Activated naive CD4-positive, alpha-beta T cell treated with anti-CD3 and anti-CD28 coated beads, Interleukin-2, amount 10 ng/mL, durations not matched to agents 7 days and 5 days (primary cell): ENCODE measurements at regions not wholly inside any gene's neighbourhood (a gene's known extent, or its start where the extent isn't known, plus 50 kb on each side); places are given as distances from the start of the nearest gene placed in this dataset.

Experiments
- CTCF ChIA-PET: fragments of 350-600 bp; sonication (Branson Sonifier 250); formaldehyde crosslinking; loops from one replicate; lab custom pipeline; 2021; ENCODE audit warnings: antibody characterized with exemption; lab: Charles Lee
- DNase-seq: peaks from one replicate; pipeline ENCODE4 v3.0.0-alpha.2; 2020
- H3K27ac Mint-ChIP-seq: one replicate; pipeline ENCODE4 v1.8.0; 2021; ENCODE audit warnings: mild to moderate bottlenecking, moderate library complexity, mixed read lengths
- H3K27me3 Mint-ChIP-seq: one replicate; pipeline ENCODE4 v1.8.0; 2021; ENCODE audit warnings: mild to moderate bottlenecking, mixed read lengths
- H3K36me3 Mint-ChIP-seq: one replicate; pipeline ENCODE4 v1.8.0; 2021; ENCODE audit warnings: mixed read lengths
- H3K4me1 Mint-ChIP-seq: one replicate; pipeline ENCODE4 v1.8.0; 2021; ENCODE audit warnings: mixed read lengths
- H3K4me3 Mint-ChIP-seq: one replicate; pipeline ENCODE4 v1.8.0; 2021; ENCODE audit warnings: mild to moderate bottlenecking, moderate library complexity, mixed read lengths
- H3K9me3 Mint-ChIP-seq: one replicate; pipeline ENCODE4 v1.8.0; 2021; ENCODE audit warnings: mixed read lengths

- CTCF ChIA-PET = no interaction called here
- no peaks in the 10 kb centered on the region for H3K4me1 Mint-ChIP-seq
- DNase-seq = no peak
- no peak overlapping the region for H3K4me3 Mint-ChIP-seq
- H3K9me3 Mint-ChIP-seq = peaks cover 19% of the 10 kb centered on the region
- no peaks in the 10 kb centered on the region for H3K36me3 Mint-ChIP-seq
- H3K27ac Mint-ChIP-seq = no peak overlapping the region
- no peaks in the 10 kb centered on the region for H3K27me3 Mint-ChIP-seq
Measured at GRCh38 chr14:27391331-27391730, 793.5 kb upstream of the NOVA1 start.

GRCh38 chr14:27392153-27392552, 794.3 kb upstream of the NOVA1 start:
- H3K27ac Mint-ChIP-seq = no peak overlapping the region
- no peaks in the 10 kb centered on the region for H3K4me1 Mint-ChIP-seq
- DNase-seq = no peak
- H3K27me3 Mint-ChIP-seq = no peaks in the 10 kb centered on the region
- H3K9me3 Mint-ChIP-seq = peaks cover 18% of the 10 kb centered on the region
- H3K36me3 Mint-ChIP-seq = no peaks in the 10 kb centered on the region
- no peak overlapping the region for H3K4me3 Mint-ChIP-seq
- CTCF ChIA-PET = no interaction called here

GRCh38 chr14:27409944-27410343, 812.1 kb upstream of the NOVA1 start:
- H3K27ac Mint-ChIP-seq = no peak overlapping the region
- peaks cover 10% of the 10 kb centered on the region for H3K9me3 Mint-ChIP-seq
- no peak for DNase-seq
- no peaks in the 10 kb centered on the region for H3K27me3 Mint-ChIP-seq
- no peak overlapping the region for H3K4me3 Mint-ChIP-seq
- H3K4me1 Mint-ChIP-seq = no peaks in the 10 kb centered on the region
- CTCF ChIA-PET = no interaction called here
- no peaks in the 10 kb centered on the region for H3K36me3 Mint-ChIP-seq

GRCh38 chr14:27410981-27411380, 813.1 kb upstream of the NOVA1 start:
- Mint-ChIP-seq H3K4me3 (no peak overlapping the region), H3K4me1 (no peaks in the 10 kb centered on the region), H3K36me3 (no peaks in the 10 kb centered on the region), H3K27ac (no peak overlapping the region), H3K27me3 (no peaks in the 10 kb centered on the region), H3K9me3 (peaks cover 9% of the 10 kb centered on the region)
- DNase-seq = no peak
- CTCF ChIA-PET = no interaction called here

GRCh38 chr14:27427796-27428195, 830.0 kb upstream of the NOVA1 start:
- Mint-ChIP-seq H3K27me3 (no peaks in the 10 kb centered on the region), H3K4me3 (no peak overlapping the region), H3K36me3 (no peaks in the 10 kb centered on the region), H3K9me3 (peaks cover 8% of the 10 kb centered on the region), H3K4me1 (no peaks in the 10 kb centered on the region), H3K27ac (no peak overlapping the region)
- DNase-seq = no peak
- CTCF ChIA-PET = no interaction called here

GRCh38 chr14:27435923-27436670, 838.3 kb upstream of the NOVA1 start:
- CTCF ChIA-PET = no interaction called here
- no peak for DNase-seq
- peaks cover 8% of the 10 kb centered on the region for H3K9me3 Mint-ChIP-seq
- no peaks in the 10 kb centered on the region for H3K27me3 Mint-ChIP-seq
- no peaks in the 10 kb centered on the region for H3K4me1 Mint-ChIP-seq
- H3K36me3 Mint-ChIP-seq = no peaks in the 10 kb centered on the region
- H3K27ac Mint-ChIP-seq = no peak overlapping the region
- H3K4me3 Mint-ChIP-seq = no peak overlapping the region

- CTCF ChIA-PET = no interaction called here
- H3K4me3 Mint-ChIP-seq = no peak overlapping the region
- no peak for DNase-seq
- H3K27ac Mint-ChIP-seq = no peak overlapping the region
- no peaks in the 10 kb centered on the region for H3K27me3 Mint-ChIP-seq
- H3K4me1 Mint-ChIP-seq = no peaks in the 10 kb centered on the region
- H3K36me3 Mint-ChIP-seq = no peaks in the 10 kb centered on the region
- H3K9me3 Mint-ChIP-seq = peaks cover 11% of the 10 kb centered on the region
Measured at GRCh38 chr14:27484633-27485032, 886.8 kb upstream of the NOVA1 start.

GRCh38 chr14:27485193-27485592, 887.4 kb upstream of the NOVA1 start:
- H3K4me1 Mint-ChIP-seq = no peaks in the 10 kb centered on the region
- DNase-seq = no peak
- peaks cover 11% of the 10 kb centered on the region for H3K9me3 Mint-ChIP-seq
- H3K27ac Mint-ChIP-seq = no peak overlapping the region
- H3K4me3 Mint-ChIP-seq = no peak overlapping the region
- CTCF ChIA-PET = no interaction called here
- no peaks in the 10 kb centered on the region for H3K36me3 Mint-ChIP-seq
- no peaks in the 10 kb centered on the region for H3K27me3 Mint-ChIP-seq

GRCh38 chr14:27506272-27506671, 908.4 kb upstream of the NOVA1 start:
- H3K27ac Mint-ChIP-seq = no peak overlapping the region
- CTCF ChIA-PET = no interaction called here
- no peaks in the 10 kb centered on the region for H3K27me3 Mint-ChIP-seq
- no peaks in the 10 kb centered on the region for H3K4me1 Mint-ChIP-seq
- peaks cover 45% of the 10 kb centered on the region for H3K9me3 Mint-ChIP-seq
- no peak overlapping the region for H3K4me3 Mint-ChIP-seq
- H3K36me3 Mint-ChIP-seq = no peaks in the 10 kb centered on the region
- no peak for DNase-seq

GRCh38 chr14:27528328-27528727, 930.5 kb upstream of the NOVA1 start:
- H3K4me3 Mint-ChIP-seq = no peak overlapping the region
- no peaks in the 10 kb centered on the region for H3K27me3 Mint-ChIP-seq
- H3K36me3 Mint-ChIP-seq = no peaks in the 10 kb centered on the region
- no peak for DNase-seq
- H3K9me3 Mint-ChIP-seq = peaks cover 12% of the 10 kb centered on the region
- no peak overlapping the region for H3K27ac Mint-ChIP-seq
- H3K4me1 Mint-ChIP-seq = no peaks in the 10 kb centered on the region
- CTCF ChIA-PET = no interaction called here

- DNase-seq = no peak
- H3K9me3 Mint-ChIP-seq = peaks cover 18% of the 10 kb centered on the region
- no peak overlapping the region for H3K27ac Mint-ChIP-seq
- H3K27me3 Mint-ChIP-seq = no peaks in the 10 kb centered on the region
- no peaks in the 10 kb centered on the region for H3K4me1 Mint-ChIP-seq
- CTCF ChIA-PET = no interaction called here
- H3K36me3 Mint-ChIP-seq = no peaks in the 10 kb centered on the region
- H3K4me3 Mint-ChIP-seq = no peak overlapping the region
Measured at GRCh38 chr14:27536748-27537147, 938.9 kb upstream of the NOVA1 start.

- Mint-ChIP-seq H3K36me3 (no peaks in the 10 kb centered on the region), H3K27me3 (no peaks in the 10 kb centered on the region), H3K9me3 (peaks cover 11% of the 10 kb centered on the region), H3K4me3 (no peak overlapping the region), H3K4me1 (no peaks in the 10 kb centered on the region), H3K27ac (no peak overlapping the region)
- CTCF ChIA-PET = no interaction called here
- no peak for DNase-seq
Measured at GRCh38 chr14:27546111-27546510, 948.3 kb upstream of the NOVA1 start.

GRCh38 chr14:27553790-27554189, 956.0 kb upstream of the NOVA1 start:
- no peaks in the 10 kb centered on the region for H3K4me1 Mint-ChIP-seq
- CTCF ChIA-PET = no interaction called here
- DNase-seq = no peak
- no peak overlapping the region for H3K4me3 Mint-ChIP-seq
- peaks cover 9% of the 10 kb centered on the region for H3K9me3 Mint-ChIP-seq
- H3K27ac Mint-ChIP-seq = no peak overlapping the region
- H3K36me3 Mint-ChIP-seq = no peaks in the 10 kb centered on the region
- no peaks in the 10 kb centered on the region for H3K27me3 Mint-ChIP-seq

GRCh38 chr14:27557445-27557844, 959.6 kb upstream of the NOVA1 start:
- Mint-ChIP-seq H3K27me3 (no peaks in the 10 kb centered on the region), H3K27ac (no peak overlapping the region), H3K9me3 (peaks cover 8% of the 10 kb centered on the region), H3K4me1 (no peaks in the 10 kb centered on the region), H3K36me3 (no peaks in the 10 kb centered on the region), H3K4me3 (no peak overlapping the region)
- CTCF ChIA-PET = no interaction called here
- no peak for DNase-seq

- CTCF ChIA-PET = no interaction called here
- DNase-seq = no peak
- H3K27ac Mint-ChIP-seq = no peak overlapping the region
- no peaks in the 10 kb centered on the region for H3K27me3 Mint-ChIP-seq
- no peaks in the 10 kb centered on the region for H3K4me1 Mint-ChIP-seq
- H3K9me3 Mint-ChIP-seq = peaks cover 8% of the 10 kb centered on the region
- H3K4me3 Mint-ChIP-seq = no peak overlapping the region
- no peaks in the 10 kb centered on the region for H3K36me3 Mint-ChIP-seq
Measured at GRCh38 chr14:27559848-27560247, 962.0 kb upstream of the NOVA1 start.
